Endothelial cell of hepatic sinusoid (primary cell): ENCODE measurements at regions not wholly inside any gene's neighbourhood (a gene's known extent, or its start where the extent isn't known, plus 50 kb on each side); places are given as distances from the start of the nearest gene placed in this dataset.

Experiments used
- in situ Hi-C: cut with HindIII; loops from 2 replicates; pipeline ENCODE4 v1.10.0; 2017; ENCODE audit warnings: low sequenced_read_pairs

GRCh38 chr9:16358751-16359150 is 511.7 kb downstream of the BNC2 start:
- in situ Hi-C loops = no loop called here
